ENCODE measurements at regions not wholly inside any gene's neighbourhood (a gene's known extent, or its start where the extent isn't known, plus 50 kb on each side); places are given as distances from the start of the nearest gene placed in this dataset.

DNA sequence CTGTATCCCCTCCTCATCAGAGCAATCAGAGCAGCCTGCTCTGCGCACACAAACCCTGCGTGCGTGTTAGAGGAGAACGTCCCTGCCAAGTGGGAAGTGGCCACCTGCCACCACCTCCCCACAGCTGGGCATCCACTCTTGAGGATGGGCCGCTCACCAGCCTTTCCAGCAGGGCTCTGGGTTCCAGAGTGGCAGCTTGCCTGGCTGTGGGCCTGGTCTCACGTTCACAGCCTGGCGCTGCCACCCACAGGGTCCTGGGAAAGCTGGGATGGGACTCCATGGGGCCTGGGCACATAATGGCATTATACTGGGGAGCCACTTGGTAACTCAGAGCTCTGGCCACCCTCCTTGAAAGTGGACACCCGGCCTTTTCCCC, 151.1 kb upstream of the PPP2R2D start:
- H3K36me3 ChIP-seq, result no peaks in the 10 kb centered on the region
- H3K4me3 ChIP-seq, result no peak overlapping the region
- DNase-seq (ENCODE audit: low spot score) (no peak), ATAC-seq (ENCODE audit: insufficient number of reproducible peaks, low FRiP score, low read depth) (no peak)
- H3K27me3 ChIP-seq (replicated peaks; ENCODE audit: insufficient read depth), result no peaks in the 10 kb centered on the region
- no peak overlapping the region for H3K27ac ChIP-seq
- no peaks in the 10 kb centered on the region for H3K4me1 ChIP-seq (ENCODE audit: control insufficient read depth in 1 of 2, low read depth in 2 of 2)
- H3K9me3 ChIP-seq, result no peaks in the 10 kb centered on the region
- TF ChIP-seq, protein P1, sequence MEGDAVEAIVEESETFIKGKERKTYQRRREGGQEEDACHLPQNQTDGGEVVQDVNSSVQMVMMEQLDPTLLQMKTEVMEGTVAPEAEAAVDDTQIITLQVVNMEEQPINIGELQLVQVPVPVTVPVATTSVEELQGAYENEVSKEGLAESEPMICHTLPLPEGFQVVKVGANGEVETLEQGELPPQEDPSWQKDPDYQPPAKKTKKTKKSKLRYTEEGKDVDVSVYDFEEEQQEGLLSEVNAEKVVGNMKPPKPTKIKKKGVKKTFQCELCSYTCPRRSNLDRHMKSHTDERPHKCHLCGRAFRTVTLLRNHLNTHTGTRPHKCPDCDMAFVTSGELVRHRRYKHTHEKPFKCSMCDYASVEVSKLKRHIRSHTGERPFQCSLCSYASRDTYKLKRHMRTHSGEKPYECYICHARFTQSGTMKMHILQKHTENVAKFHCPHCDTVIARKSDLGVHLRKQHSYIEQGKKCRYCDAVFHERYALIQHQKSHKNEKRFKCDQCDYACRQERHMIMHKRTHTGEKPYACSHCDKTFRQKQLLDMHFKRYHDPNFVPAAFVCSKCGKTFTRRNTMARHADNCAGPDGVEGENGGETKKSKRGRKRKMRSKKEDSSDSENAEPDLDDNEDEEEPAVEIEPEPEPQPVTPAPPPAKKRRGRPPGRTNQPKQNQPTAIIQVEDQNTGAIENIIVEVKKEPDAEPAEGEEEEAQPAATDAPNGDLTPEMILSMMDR (IDR thresholded peaks at IDR 0.05), result no peak

DNA sequence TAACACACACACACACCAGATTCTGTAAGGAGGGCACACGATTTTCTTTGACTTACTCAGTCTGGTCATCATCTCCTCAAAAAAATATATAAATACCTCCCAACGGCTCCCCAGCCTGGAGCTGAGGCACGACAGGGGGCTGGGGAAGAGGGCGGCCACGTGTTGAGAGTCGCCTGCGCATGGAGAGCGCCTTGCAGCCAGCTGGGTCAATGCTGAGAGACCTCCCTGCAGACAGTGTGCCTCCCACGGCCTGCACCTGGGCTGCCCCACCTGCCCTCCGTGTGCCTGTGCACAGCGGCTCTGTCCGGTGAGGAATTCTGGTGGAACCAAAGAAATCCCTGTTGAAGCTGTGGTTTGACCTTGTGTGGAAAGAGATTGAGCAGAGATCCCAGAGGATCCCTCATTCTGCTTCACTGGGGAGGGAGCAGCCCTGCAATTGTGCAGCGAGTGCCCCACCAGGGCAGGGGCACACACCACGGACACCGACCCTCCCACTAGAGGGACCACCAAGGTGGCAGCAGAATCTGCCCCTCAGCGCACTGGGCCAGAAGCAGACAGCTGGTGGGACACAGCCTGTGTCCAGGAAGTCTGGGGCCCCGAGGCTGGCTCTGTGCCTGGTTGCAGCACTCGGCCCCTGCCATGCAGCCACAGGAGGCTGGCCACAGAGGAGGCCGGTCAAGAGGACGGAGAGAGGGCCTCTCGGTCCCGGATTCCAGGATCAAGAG, 150.5 kb upstream of the PPP2R2D start:
- no peaks in the 10 kb centered on the region for H3K27me3 ChIP-seq (replicated peaks; ENCODE audit: insufficient read depth)
- no peak for DNase-seq (ENCODE audit: low spot score)
- TF ChIP-seq, protein P1 (IDR thresholded peaks at IDR 0.05), result no peak

DNA sequence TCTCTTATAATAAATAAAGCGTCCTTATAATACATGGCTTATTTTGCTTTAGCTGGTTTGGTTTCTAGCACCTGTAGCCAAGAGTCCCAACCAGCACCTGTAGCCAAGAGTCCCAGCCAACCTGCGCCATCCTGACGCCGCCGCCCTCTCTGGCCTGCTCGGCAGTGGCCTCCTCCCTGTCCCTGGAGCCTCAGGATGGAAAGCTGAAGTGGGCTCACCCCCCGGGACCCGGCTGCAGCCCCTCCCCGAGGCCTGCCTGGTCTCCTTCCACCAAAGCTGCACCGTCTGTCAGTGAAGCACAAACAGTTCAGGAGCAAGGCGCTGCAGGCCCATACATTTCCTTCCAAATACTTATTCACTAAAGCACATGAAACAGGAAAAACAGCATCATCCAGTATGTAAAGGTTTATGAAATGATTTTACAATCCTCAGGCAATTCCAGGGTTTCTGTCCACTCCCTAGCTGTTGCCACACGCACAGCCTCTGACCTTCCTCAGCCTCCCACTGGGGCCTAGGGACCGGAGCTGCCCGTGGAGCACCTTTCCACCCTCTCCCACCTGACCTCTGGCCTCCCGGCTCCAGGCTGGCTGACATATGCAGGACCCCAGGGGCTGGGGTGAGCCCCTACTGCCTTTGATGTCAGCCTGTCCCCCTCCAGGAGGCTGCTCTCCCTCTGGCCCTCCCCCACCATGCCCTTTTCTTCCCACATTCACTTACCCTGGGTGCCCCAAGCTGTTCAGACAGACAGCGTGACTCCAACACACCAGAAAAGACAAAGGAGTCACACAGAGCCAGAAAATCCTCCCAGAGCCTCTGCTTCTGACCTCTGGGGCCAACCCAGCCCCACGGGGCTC, 149.6 kb upstream of the PPP2R2D start:
- Histone ChIP-seq H3K27me3 (replicated peaks; ENCODE audit: insufficient read depth) (no peaks in the 10 kb centered on the region), H3K9me3 (no peaks in the 10 kb centered on the region), H3K4me3 (no peak overlapping the region), H3K4me1 (ENCODE audit: control insufficient read depth in 1 of 2, low read depth in 2 of 2) (no peaks in the 10 kb centered on the region), H3K36me3 (no peaks in the 10 kb centered on the region), H3K27ac (no peak overlapping the region)
- ATAC-seq (ENCODE audit: insufficient number of reproducible peaks, low FRiP score, low read depth) (no peak), DNase-seq (ENCODE audit: low spot score) (no peak)
- TF ChIP-seq, protein P1 (IDR thresholded peaks at IDR 0.05), result no peak

More for the DNA sequence above, 150.5 kb upstream of the PPP2R2D start:
- H3K4me3 ChIP-seq, result no peak overlapping the region
- no peaks in the 10 kb centered on the region for H3K9me3 ChIP-seq
- ATAC-seq (ENCODE audit: insufficient number of reproducible peaks, low FRiP score, low read depth), result no peak
- no peaks in the 10 kb centered on the region for H3K36me3 ChIP-seq
- H3K4me1 ChIP-seq (ENCODE audit: control insufficient read depth in 1 of 2, low read depth in 2 of 2), result no peaks in the 10 kb centered on the region
- H3K27ac ChIP-seq, result no peak overlapping the region

DNA sequence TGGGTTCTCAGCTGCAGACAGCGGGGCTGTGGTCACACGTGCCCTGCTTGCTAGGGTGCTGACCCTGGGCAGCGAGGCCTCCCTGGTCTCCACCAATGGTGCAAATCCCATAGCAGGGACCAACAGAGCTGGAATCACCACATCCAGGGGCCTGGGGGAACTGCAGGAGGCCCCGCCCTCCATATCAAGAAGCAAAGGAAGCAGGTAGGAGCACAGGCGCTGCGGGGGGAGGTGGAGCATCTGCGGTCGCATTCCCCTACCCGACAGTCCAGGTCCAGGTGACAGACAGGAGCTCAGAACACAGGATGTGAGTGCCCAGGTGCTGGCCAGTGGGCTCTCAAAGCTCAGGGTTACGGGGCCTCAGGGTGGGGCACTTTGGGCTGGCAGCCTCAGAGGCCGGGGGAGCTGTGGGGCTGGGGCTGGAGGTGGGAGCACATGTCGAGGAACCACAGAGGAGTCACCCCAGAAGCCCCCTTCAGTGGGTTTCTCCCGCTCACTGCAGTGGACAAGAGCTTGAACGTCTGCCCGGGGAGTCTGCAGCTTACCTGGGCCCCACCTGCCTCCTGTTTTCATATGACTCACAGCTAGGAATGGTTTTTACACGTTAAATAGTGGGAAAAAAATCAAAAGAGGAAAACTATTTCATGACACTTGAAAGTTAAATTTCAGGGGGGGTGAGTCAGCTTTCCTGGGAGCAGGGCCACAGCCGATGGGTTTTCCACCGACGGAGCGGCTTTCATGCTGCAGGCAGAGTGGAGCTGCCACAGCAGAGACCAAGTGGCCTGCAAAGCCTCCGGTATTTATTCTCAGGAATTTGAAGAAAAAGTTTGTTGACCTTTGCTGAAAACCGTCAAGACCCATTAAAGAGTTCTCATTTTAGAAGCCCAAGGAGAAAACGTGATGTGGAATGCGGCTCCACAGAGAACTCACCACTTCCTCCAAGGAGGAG, 148.7 kb upstream of the PPP2R2D start:
- Histone ChIP-seq H3K4me1 (ENCODE audit: control insufficient read depth in 1 of 2, low read depth in 2 of 2) (no peaks in the 10 kb centered on the region), H3K9me3 (no peaks in the 10 kb centered on the region), H3K27me3 (replicated peaks; ENCODE audit: insufficient read depth) (no peaks in the 10 kb centered on the region), H3K36me3 (no peaks in the 10 kb centered on the region), H3K27ac (no peak overlapping the region), H3K4me3 (no peak overlapping the region)
- TF ChIP-seq, protein P1 (IDR thresholded peaks at IDR 0.05), result no peak
- DNase-seq (ENCODE audit: low spot score) (no peak), ATAC-seq (ENCODE audit: insufficient number of reproducible peaks, low FRiP score, low read depth) (no peak)

Data from thoracic aorta (tissue), 2 donors.